ENCODE measurements at regions not wholly inside any gene's neighbourhood (a gene's known extent, or its start where the extent isn't known, plus 50 kb on each side); places are given as distances from the start of the nearest gene placed in this dataset.
"Not testable (repeated sequence)": the region's sequence is repeated elsewhere in the genome, so short reads cannot be mapped to it uniquely, and the experiment has no call there.

DNA sequence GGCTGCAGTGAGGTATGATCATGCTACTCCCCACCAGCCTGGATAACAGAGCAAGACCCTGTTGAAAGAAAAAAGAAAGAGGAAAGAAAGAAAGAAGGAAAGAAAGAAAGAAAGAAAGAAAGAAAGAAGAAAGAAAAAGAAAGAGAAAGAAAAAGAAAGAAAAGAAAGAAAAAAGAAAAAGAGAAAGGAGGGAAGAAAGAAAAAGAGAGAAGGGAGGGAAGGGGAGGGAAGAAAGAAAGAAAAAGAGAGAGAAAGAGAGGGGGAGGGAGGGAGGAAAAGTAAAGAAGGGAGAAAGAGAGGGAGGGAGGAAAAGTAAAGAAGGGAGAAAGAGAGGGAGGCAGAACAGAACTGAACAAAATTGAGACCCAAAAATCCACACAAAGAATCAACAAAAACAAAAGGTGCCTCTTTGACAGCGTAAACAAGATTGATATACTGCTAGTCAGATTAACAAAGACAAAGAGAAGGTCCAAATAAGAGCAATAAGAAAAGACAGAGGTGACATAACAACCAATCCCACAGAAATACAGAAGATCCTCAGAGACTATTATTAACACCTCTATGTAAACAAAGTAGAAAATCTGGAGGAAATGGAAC lies 293.9 kb upstream of the AMIGO2 start:
- DNase-seq (ENCODE audit: low read depth), result no peak

DNA sequence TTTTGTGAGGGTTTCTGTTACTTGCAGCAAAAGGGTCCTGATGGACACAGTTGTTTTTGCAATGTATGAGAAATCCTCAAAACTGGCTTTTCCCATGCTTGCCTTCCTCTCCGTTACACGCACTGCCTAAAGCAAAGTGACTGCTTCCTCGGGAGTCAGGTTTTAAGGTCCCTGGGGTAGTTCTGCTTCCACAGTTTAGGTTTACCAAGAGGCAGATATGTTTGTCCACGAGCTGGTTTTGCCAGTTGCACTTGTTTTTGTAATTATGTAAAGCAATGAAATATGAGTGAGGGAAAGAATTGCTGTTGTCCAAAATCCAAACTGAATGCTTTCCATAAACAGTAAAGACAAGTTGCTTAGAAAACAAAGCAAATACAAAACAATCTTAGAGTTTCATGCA lies 290.7 kb upstream of the AMIGO2 start:
- no peak for DNase-seq (ENCODE audit: low read depth)

DNA sequence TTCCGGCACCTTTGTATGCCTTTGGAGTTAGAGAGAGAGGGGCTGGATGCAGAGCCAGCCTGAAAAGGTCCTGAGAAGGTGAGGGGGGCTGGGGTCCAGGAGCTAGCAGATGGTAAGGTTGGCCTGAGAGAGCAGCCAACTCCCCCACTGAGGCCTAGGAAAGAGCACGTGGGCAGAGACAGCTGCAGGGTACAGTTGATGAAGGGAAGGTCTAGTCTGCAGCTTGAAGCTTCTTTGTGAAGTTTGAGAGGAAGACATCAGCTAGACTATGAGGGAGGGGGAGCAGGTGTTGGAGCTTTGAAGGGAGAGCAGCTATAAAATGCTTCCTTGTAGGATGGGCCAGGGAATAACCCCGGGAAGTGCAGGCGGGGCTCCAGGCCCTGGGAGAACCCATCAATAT lies 289.3 kb upstream of the AMIGO2 start:
- DNase-seq (ENCODE audit: low read depth), result no peak

DNA sequence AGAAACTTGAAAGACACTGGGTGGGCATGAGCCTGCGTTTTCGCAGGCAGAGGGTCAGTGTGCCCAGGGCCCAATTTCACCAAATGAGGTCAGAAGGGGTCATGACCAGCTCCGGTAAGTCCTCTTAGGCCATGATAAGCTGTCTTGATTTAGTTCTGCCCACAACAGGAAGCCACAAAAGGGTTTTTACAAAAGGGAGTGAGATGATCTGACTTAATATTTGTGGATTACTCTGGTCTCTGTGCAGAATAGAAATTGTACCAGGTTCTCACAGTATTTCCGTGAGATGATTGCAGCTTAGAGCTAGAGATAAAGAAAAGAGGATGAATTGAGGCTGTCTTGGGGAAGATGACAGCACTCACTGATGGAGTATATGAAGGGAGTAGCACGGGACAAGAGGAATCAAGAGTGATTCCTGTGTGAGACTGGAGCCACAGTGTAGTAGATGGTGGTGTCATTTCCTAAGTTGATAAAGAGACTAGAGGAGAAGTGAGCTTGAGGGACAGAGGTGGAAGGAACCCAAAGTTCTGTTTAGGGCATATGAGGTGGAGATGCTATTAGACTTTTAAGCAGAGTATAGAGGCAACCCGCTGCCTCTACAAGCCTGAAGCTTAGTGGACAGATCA lies 288.3 kb upstream of the AMIGO2 start:
- DNase-seq (ENCODE audit: low read depth), result no peak

DNA sequence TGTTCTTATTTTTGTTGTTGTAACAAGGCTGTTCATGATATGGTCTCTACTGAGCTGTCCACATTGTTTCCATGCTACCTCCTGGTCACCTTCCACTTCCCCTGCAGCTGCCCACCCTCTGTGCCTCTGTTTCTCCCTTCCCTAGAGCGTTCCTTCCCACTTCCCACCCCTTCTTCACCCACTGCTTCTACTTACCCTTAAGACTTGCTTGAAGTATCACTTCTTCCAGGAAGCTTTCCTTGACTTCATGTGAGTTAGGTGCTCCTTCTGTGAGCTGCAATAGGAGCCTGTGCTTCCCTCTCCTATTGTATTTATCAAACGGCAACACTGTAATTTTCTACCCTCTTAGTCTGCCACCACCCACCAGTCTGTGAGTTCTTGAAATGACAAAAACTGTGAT lies 286.8 kb upstream of the AMIGO2 start:
- no peak for DNase-seq (ENCODE audit: low read depth)

DNA sequence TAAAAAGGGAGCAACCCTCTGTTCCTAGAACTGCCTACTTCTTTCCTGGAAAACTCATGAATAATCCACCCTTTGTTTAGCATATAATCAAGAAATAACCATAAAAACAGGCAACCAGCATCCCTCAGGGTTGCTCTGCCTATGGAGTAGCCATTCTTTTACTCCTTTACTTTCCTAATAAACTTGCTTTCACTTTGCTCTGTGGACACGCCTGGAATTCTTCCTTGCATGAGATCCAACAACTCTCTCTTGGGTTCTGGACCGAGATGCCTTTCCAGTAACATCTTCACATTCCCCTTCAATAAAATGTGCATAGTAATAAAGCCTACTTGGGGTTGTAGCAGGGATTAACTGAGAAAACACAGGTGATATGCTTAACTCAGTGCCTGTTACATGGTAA lies 286.4 kb upstream of the AMIGO2 start:
- no peak for DNase-seq (ENCODE audit: low read depth)

DNA sequence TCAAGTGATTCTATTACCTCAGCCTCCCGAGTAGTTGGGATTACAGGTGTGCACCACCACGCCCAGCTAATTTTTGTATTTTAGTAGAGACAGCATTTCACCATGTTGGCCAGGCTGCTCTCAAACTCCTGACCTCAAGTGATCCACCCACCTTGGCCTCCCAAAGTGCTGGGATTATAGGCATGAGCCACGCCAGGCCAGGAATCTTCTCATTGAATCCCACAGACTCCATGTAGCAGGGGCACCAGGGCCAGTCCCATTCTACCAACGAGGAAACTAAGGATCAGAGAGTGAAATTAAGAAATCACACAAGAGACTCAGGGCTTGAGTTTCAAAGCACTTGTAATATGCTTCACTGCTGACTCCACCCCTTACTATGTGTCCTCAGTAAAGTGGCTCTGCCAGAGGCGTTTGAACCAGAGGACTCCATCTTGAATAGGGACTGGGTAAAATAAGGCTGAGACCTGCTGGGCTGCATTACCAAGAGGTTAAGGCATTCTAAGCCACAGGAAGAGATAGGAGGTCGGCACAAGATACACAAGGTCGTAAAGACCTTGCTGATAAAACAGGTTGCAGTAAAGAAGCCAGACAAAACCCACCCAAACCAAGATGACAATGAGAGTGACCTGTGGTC lies 285.8 kb upstream of the AMIGO2 start:
- not testable (repeated sequence) for DNase-seq (ENCODE audit: low read depth)

DNA sequence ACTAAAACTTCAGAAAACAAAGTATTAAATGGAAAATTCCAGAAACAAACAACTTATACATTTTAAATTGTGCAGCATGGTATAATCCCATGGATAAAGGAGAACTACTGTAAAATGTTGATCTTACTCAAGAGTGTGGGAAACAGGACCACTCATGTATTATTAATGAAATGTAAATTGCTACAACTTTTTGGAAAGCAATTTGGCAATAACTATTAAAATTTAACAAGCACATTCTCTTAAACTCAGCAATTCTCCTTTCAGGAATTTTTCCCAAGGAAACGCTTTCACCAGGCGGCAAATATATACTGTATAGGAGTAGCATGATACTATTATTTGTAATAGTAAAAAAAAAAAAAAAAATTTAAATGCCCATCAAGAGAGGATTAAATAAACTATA lies 284.5 kb upstream of the AMIGO2 start:
- DNase-seq (ENCODE audit: low read depth), result no peak

DNA sequence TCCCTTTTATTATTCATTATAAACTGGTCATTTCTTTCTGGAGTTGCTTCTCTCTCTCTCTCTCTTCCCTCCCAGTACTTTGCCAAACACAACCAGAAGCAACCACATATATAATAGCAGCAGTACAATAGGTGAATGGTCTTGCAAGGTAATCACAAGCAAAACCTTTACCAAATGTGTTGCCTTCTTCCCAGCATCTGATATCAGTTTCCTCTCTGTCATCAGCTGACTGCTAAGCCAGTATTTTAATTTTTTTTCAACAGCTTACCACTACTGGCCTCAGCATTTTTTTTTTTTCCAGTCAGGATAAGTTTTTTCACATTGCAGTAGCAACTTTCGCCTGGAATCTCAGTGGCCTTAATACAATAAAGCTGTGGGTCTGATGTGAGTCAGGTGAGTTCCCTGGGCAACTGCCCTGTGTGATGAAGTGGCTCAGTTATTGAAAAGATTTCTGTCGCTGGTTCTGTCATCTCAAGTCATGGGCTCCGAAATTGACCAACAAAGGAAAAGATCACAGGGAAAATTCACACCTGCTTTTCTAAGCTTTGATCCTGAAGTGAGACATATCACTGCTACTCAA lies 282.5 kb upstream of the AMIGO2 start:
- no peak for DNase-seq (ENCODE audit: low read depth)

DNA sequence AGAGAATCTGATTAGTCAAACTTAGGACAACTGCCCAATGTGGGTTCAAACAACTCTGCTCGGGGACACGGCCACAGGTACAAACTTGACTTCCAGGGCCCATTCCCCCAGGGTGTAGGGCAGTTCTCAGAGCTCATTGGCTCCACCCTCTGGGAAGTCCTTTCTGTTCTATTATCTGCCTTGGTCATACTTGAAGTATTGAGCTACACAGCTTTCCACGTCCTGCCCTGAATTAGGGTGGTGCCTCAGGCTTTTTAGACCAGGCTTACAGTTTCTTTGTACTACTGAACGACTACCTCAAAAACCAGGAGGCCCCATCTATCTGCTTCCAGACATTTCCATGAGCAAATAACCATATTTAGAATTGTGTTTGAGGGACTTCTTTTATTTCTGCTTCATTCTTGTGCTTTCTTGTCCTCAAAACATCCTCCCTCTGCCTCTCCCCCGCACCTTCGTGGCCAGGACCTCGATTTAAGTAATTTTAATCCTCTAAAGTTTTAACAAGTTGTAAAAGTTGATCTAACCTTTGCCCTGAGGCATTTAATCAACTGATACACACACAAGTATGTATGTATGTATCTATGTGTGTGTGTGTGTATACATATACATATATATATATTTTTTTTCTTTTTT lies 281.7 kb upstream of the AMIGO2 start:
- DNase-seq (ENCODE audit: low read depth), result no peak

DNA sequence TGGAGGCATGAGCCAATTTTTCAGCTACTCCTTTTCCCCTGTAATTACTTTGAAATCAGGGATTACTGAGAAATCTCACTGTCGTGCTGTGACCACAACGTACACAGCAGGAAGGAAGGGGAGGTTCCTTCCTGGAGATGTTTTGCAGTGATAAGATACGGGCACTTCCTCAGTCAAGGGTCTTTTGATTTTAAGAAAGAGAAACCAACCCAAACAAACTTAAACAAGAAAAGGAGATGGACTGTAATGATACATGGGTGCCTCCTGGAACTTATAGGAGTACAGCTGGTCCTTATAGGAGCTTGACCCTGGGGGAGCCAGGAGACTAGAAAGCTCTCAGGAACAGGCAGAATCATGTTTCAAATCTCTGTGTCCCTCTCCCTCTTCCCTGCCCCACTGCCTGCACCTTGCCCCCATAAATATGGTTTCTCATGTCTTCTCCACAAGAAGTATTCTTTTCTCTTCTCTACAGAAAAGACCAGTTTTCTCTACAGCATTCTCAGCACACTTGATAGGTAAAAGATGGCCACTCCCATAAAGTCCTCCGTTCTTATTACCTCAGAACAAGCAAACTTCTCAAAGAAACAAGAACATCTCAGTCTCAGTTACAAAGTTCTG lies 281.1 kb upstream of the AMIGO2 start:
- no peak for DNase-seq (ENCODE audit: low read depth)

DNA sequence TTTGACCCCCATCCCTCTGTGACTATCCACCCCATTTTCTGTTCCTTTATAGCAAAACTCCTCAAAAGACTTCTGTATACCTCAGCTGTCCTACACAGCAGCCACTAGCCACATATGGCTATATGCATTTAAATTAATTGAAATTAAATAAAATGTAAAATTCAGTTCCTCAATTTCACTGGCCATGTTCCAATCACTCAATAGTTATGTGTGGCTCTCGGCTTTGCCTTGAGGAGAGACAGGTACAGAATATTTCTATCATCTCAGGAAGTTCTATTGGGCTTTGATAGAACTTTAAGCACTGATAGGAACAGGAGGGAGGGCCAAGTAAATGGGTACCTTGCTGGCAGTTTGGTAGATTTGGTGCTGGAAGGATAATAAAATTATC lies 280.3 kb upstream of the AMIGO2 start:
- DNase-seq (ENCODE audit: low read depth), result no peak

DNA sequence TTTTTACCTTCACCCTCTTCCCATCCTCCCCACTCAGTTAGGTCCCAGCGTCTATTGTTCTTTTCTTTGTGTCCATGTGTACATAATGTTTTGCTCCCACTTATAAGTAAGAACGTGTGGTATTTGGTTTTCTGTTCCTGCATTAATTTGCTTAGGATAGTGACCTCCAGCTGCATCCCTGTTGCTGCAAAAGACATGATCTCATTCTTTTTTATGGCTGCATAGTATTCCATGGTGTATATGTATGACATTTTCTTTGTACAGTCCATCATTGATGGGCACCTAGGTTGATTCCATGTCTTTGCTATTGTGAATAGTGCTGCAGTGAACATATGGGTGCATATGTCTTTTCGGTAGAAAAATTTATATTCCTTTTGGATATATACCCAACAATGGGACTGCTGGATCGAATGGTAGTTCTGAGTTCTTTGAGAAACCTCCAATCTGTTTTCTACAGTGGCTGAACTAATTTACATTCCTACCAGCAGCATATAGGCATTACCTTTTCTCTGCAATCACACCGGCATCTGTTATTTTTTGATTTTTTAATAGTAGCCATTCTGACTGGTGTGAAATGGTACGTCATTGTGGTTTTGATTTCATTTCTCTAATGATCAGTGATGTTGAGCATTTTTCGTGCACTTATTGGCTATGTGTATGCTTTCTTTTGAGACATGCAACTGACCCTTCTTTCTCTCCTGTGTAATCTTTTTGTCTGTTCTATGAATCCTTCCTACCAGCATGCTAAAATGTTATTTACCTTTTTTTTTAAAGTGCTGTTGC lies 279.7 kb upstream of the AMIGO2 start:
- no peak for DNase-seq (ENCODE audit: low read depth)

DNA sequence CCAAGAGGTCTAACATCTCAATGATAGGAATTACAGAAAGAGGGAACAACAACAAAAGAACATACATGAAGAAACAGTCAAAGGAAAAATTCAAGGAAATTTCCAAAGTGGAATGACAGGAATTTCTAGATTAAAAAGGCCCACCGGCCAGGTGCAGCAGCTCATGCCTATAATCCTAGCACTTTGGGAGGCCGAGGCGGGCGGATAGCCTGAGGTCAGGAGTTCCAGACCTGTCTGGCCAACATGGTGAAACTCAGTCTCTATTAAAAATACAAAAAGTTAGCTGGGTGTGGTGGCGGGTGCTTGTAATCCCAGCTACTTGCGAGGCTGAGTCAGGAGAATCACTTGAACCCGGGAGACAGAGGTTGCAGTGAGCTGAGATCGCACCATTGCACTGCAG lies 277.2 kb upstream of the AMIGO2 start:
- not testable (repeated sequence) for DNase-seq (ENCODE audit: low read depth)

DNA sequence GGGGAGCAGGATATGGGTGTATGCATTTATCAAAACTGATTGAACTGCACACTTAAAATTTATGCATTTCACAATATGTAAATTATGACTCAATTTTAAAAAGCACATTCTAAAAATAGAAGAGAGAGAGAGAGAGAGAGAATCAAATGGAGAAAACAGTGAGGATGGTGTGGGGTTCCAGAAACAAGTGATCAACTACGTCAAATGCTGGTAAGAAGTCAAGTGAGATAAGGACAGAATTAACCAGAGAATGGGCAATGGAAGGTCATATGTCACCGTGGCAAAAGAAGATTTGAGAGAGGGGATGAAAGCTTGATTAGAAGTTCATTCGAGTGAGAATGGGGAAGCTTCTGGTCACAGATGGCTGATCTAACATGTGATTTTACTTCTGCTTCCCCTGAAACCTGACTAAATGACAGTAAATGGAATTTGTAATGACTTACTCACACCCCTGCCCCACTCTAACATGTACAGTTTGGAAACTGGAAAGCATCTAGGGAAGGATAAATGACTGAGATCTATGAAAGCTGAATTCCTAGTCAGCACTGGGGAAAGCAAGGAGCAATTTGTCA lies 276.5 kb upstream of the AMIGO2 start:
- DNase-seq (ENCODE audit: low read depth), result no peak

DNA sequence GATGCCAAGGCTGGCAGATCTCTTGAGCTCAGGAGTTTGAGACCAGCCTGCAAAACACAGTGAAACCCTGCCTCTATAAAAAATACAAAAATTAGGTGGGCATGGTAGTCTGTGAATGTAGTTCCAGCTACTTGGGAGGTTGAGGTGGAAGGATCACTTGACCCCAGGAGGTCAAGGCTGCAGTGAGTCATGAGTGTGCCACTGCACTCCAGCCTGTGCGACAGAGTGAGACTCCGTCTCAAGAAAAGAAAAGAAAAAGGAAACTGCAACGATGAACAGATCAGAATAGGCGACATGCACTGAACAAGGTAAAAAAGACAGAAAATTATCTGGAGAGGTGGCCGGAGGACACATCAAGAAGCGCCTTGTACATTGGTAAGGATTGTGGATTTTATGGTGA lies 273.7 kb upstream of the AMIGO2 start:
- DNase-seq (ENCODE audit: low read depth), result no peak

DNA sequence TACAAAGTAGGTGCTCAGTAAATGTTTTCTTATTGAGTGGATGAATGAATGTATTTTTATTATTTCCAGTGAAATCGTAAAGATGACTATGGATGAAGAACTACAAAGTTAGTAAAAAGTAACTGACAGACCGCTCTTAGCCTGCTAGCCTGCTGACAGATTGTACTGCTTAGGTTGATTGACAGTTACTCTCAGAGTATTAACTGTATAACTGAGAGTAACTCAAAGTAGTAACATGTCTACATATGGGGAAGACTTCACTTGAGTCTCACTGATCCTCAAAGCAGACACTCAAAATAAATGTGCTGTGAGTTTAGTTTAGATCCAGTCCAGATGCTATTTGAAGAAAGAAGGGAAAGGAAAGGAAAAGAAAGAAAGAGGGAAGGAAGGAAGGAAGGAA lies 272.3 kb upstream of the AMIGO2 start:
- no peak for DNase-seq (ENCODE audit: low read depth)

DNA sequence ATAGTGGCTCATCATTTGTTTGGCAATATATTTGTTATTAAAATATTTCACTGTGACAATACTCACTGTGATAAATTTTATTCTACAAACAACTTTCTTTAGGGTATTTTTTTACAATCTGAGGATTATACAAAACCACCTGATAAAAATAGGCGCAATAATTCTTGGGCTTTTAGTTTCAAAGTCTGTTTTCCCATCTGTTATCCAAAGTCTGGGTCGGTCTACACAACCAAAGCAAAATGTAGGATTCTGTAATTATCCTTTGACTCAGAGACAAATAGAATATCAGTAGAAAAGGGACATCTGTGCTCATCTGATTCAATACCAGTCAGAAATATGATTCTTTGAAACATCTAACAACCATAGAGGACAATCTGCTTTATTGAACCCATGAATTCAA lies 271.8 kb upstream of the AMIGO2 start:
- no peak for DNase-seq (ENCODE audit: low read depth)

DNA sequence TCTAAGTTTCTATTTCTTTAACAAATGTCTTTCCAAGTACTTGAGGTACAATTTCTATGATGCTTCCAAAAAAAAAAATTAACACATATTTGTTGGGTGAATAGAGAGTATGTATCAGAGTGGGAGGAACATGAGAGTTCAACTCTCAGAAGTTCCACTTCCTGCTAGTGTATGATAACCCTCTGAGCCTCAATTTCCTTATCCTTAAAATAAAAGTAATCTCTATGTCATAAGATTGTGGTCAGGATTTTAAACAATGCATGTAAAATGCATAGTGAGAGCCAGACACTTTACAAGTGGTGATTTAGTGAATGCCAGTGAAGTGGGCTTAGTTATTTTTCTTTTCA lies 270.3 kb upstream of the AMIGO2 start:
- no peak for DNase-seq (ENCODE audit: low read depth)

DNA sequence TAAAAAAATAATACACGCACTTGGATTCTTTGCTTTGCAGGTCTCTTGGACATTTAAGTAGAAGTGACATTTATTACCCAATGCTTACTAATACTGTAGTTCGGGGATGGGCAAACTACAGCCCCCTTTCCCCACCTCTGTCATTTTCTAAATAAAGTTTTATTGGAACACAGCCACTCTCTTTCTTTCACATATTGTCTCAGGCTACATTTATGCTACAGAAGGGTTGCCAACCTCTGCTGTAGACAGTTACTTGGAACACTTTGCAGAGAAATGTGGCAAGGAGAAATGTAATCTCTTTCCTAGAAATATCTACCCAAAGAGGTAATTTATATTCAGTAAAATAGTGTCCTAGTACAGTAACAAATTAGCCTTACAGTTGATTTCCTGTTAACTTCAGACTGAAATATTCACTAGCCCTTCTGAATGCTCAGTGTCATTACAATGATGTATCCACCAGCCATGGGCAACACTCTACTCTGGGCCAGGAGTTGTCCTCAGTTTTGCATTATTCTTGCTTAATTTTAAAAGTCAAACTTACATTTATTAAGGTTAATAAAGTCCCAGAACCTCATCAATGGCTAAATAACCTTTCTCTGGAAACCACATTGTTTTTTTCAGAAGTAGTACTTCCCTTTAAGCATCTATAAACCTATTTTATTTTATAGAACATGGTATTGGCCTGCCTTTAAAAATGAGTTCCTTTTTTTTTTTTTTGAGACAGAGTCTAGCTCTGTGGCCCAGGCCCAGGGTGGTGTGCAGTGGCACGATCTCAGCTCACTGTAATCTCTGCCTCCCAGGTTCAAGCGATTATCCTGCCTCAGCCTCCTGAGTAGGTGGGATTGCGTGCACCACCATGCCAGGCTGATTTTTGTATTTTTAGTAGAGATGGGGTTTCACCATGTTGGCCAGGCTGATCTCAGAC lies 269.6 kb upstream of the AMIGO2 start:
- no peak for DNase-seq (ENCODE audit: low read depth)

DNA sequence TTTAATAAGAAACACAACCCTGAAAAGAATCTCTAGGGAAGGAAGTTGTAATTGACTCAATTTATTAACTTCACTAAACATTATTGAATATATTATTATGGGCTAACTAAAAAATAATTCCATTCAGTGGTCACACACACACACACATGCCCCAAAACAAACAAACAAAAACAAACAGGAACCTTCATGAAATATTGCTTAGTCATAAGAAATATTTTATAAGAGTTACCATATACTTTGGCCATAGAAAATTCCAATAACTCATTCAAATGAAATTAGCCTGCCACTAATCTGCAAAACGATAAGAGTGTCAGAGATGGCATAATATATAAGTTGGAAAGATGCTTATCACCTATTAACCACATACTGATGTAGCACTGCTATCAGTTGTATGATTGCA lies 268.4 kb upstream of the AMIGO2 start:
- no peak for DNase-seq (ENCODE audit: low read depth)

Measured in GM04504 (cell line).